Thoracic aorta (tissue), 2 donors: ENCODE measurements at regions not wholly inside any gene's neighbourhood (a gene's known extent, or its start where the extent isn't known, plus 50 kb on each side); places are given as distances from the start of the nearest gene placed in this dataset.
"Not testable (repeated sequence)": the region's sequence is repeated elsewhere in the genome, so short reads cannot be mapped to it uniquely, and the experiment has no call there.

Experiments
- ATAC-seq: fragments of 150-250 bp; one replicate; pipeline ENCODE4 v1.8.0; 2017; ENCODE audit warnings: low read depth; ENCODE audit not compliant: insufficient number of reproducible peaks, low FRiP score
- DNase-seq: peaks from one replicate; pipeline ENCODE4 v3.0.0-alpha.2; 2020; ENCODE audit warnings: low spot score
- H3K27ac ChIP-seq, 2 donors: fragments of 200-600 bp; sonication (generic); 1 replicate in 1 of 2; 2 replicates in 1 of 2; pipeline ENCODE4 v1.5.1; 2016; ENCODE audit warnings: mild to moderate bottlenecking in 2 of 2, moderate library complexity in 2 of 2
- H3K27me3 ChIP-seq: fragments of 200-600 bp; sonication (generic); replicated peaks from 2 replicates; pipeline ENCODE4 v1.6.0; 2016; ENCODE audit warnings: mild to moderate bottlenecking; ENCODE audit not compliant: insufficient read depth
- H3K36me3 ChIP-seq: fragments of 200-600 bp; sonication (generic); one replicate; pipeline ENCODE4 v1.5.1; 2016
- H3K4me1 ChIP-seq, 2 donors: fragments of 200-600 bp; sonication (generic); 1 replicate in 1 of 2; 2 replicates in 1 of 2; pipeline versions ENCODE4 v1.5.1 to v1.6.0; 2016; ENCODE audit warnings: low read depth in 2 of 2, mild to moderate bottlenecking in 1 of 2; ENCODE audit not compliant: control insufficient read depth in 1 of 2
- H3K4me3 ChIP-seq: fragments of 200-600 bp; sonication (generic); 2 replicates; pipeline ENCODE4 v1.5.1; 2016; ENCODE audit warnings: mild to moderate bottlenecking
- H3K9me3 ChIP-seq: fragments of 200-600 bp; sonication (generic); 2 replicates; pipeline ENCODE4 v1.5.1; 2016
- CTCF ChIP-seq: fragments of 200-600 bp; sonication (generic); IDR thresholded peaks from one replicate; pipeline ENCODE4 v1.5.1; 2019; ENCODE audit warnings: antibody characterized with exemption

DNA sequence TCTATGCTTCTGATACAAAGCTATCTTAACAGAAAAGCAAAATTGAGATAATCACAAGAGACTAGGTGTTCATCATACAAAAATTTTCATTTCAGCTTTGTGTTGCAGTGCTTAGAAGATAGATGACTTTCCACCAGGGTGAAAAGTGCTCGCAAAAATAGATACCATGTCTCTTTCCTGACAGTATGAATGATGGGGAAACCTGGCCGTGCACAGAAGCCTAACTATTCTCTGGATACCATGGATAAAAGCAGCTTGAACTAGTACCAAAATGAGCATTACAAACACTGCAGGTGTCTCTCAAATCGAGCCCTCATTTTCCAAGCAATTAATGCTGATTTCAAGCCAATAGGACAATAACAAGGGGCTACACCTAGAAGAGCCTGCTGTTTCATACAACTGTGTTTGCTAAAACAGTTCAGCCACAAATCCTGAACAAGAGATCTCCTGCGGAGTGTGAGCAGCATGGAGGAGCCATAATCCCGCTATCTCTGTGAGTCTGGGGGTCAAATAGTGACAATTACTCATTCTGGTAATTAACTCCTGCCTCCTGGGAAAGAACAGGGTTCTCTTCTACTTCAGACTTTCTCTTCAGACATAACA is 507.6 kb downstream of the PID1 start:
- TF ChIP-seq CTCF = no peak
- no peak for ATAC-seq
- Histone ChIP-seq H3K27ac (no peak overlapping the region), H3K36me3 (no peaks in the 10 kb centered on the region), H3K27me3 (no peaks in the 10 kb centered on the region), H3K4me1 (peaks cover 7 to 24% of the 10 kb centered on the region in 2 donors), H3K9me3 (no peaks in the 10 kb centered on the region), H3K4me3 (no peak overlapping the region)
- no peak for DNase-seq

- Histone ChIP-seq H3K27me3 (no peaks in the 10 kb centered on the region), H3K4me3 (no peak overlapping the region), H3K4me1 (peaks cover 0 to 14% of the 10 kb centered on the region in 2 donors), H3K36me3 (no peaks in the 10 kb centered on the region), H3K27ac (no peak overlapping the region), H3K9me3 (no peaks in the 10 kb centered on the region)
- ATAC-seq = no peak
- no peak for DNase-seq
- no peak for TF ChIP-seq CTCF
Measured at GRCh38 chr2:228762565-228762964, 508.5 kb downstream of the PID1 start.

DNA sequence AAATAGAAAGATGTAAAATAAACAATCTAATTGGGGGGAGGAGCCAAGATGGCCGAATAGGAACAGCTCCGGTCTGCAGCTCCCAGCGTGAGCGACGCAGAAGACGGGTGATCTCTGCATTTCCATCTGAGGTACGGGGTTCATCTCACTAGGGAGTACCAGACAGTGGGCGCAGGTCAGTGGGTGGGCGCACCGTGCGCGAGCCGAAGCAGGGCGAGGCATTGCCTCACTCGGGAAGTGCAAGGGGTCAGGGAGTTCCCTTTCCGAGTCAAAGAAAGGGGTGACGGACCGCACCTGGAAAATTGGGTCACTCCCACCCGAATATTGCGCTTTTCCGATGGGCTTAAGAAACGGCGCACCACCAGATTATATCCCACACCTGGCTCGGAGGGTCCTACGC is 515.4 kb downstream of the PID1 start:
- H3K4me3 ChIP-seq, H3K27ac ChIP-seq, H3K36me3 ChIP-seq, H3K9me3 ChIP-seq, DNase-seq, ATAC-seq, H3K27me3 ChIP-seq, H3K4me1 ChIP-seq: not testable (repeated sequence)

DNA sequence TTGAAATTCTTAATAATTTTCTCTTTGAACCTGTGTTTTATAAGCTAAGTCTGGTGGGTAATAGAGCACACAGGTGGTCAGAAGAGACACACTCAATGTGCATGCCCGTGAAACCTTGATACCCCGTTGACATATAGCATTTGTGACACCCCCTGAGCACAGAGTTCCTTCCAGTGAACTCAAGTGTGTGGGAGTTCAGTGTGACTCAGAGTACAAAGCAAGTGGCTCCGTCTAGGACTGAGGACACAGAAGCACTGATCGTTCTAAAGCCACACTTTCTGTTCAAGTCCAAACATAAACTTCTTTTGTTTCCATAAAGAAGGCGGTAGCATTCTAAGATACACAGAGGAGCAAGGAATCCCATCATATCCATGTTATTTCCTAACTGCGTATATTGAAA is 523.6 kb downstream of the PID1 start:
- Histone ChIP-seq H3K4me1 (no peaks in the 10 kb centered on the region), H3K27ac (no peak overlapping the region), H3K36me3 (no peaks in the 10 kb centered on the region), H3K4me3 (no peak overlapping the region), H3K27me3 (no peaks in the 10 kb centered on the region), H3K9me3 (no peaks in the 10 kb centered on the region)
- TF ChIP-seq CTCF = no peak
- DNase-seq (no peak), ATAC-seq (no peak)

DNA sequence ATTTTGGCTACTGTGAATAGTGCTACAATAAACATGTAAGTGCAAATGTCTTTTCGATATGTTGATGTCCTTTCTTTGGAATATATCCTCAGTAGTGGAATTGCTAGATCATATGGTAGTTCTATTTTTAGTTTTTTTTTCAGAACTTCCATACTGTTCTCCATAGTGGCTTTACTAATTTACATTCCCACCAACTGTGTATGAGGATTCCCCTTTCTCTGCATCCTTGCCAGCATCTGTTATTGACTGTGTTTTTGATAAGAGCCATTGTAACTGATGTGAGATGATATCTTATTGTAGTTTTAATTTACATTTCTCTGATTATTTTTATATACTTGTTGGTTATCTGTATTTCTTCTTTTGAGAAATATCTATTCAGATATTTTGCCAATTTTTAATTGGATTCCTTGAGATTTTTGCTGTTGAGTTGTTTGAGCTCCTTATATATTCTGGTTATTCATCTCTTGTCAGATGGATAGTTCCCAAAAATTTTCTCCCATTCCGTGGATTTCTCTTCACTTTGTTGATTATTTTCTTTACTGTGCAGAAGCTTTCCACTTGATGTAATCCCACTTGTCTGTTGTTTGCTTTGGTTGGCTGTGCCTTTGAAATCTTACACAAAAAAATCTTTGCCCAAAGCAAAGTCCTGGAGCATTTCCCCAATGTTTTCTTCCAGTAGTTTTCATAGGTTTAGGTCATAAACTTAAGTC is 532.3 kb downstream of the PID1 start:
- ATAC-seq = no peak

More for the DNA sequence above, 532.3 kb downstream of the PID1 start:
- Histone ChIP-seq H3K4me1 (peaks cover 0 to 6% of the 10 kb centered on the region in 2 donors), H3K36me3 (no peaks in the 10 kb centered on the region), H3K27ac (no peak overlapping the region), H3K27me3 (no peaks in the 10 kb centered on the region), H3K4me3 (no peak overlapping the region), H3K9me3 (no peaks in the 10 kb centered on the region)
- TF ChIP-seq CTCF = no peak
- no peak for DNase-seq
